ENCODE measurements at regions not wholly inside any gene's neighbourhood (a gene's known extent, or its start where the extent isn't known, plus 50 kb on each side); places are given as distances from the start of the nearest gene placed in this dataset.

- TF ChIP-seq CTCF (conservative IDR thresholded peaks at IDR 0.05; ENCODE audit: low read depth, low read length) (no peak), EZH2 (IDR thresholded peaks at IDR 0.05; ENCODE audit: borderline replicate concordance, low read depth, low read length, poor library complexity, severe bottlenecking) (no peak)
These were observed 142.9 kb upstream of the NR3C1 start for GRCh38 chr5:143546394-143546793.
